Lower leg skin (tissue), 3 donors: ENCODE measurements at regions not wholly inside any gene's neighbourhood (a gene's known extent, or its start where the extent isn't known, plus 50 kb on each side); places are given as distances from the start of the nearest gene placed in this dataset.

Experiments
- CTCF ChIP-seq, 3 donors: fragments of 450-650 bp; IDR thresholded peaks; one replicate each; pipeline ENCODE4 v1.5.1; 2016; ENCODE audit warnings: antibody characterized with exemption in 3 of 3, mild to moderate bottlenecking in 3 of 3, moderate library complexity in 2 of 3
- POLR2A ChIP-seq, 2 donors: fragments of 450-650 bp; IDR thresholded peaks; one replicate each; pipeline ENCODE4 v1.6.1; 2016 to 2017; ENCODE audit warnings: antibody characterized with exemption in 2 of 2, mild to moderate bottlenecking in 1 of 2, moderate library complexity in 1 of 2

- TF ChIP-seq CTCF (IDR thresholded peaks at IDR 0.05) (no peak), POLR2A (IDR thresholded peaks at IDR 0.05) (no peak)
These were observed 291.7 kb upstream of the RRP15 start for GRCh38 chr1:217993439-217993838.
